Stimulated activated naive CD8-positive, alpha-beta T cell treated with anti-CD3 and anti-CD28 coated beads, Interleukin-15, Interleukin-2, amounts not matched to agents 100 ng/mL and 50 ng/mL, for 24 hours (primary cell): ENCODE measurements at regions not wholly inside any gene's neighbourhood (a gene's known extent, or its start where the extent isn't known, plus 50 kb on each side); places are given as distances from the start of the nearest gene placed in this dataset.
"Not testable (repeated sequence)": the region's sequence is repeated elsewhere in the genome, so short reads cannot be mapped to it uniquely, and the experiment has no call there.

Experiments used
- H3K27ac Mint-ChIP-seq: one replicate; pipeline ENCODE4 v1.8.0; 2021; ENCODE audit warnings: mild to moderate bottlenecking, mixed read lengths
- H3K27me3 Mint-ChIP-seq: one replicate; pipeline ENCODE4 v1.8.0; 2021; ENCODE audit warnings: mixed read lengths
- H3K36me3 Mint-ChIP-seq: one replicate; pipeline ENCODE4 v1.8.0; 2021; ENCODE audit warnings: low read depth, mixed read lengths
- H3K4me1 Mint-ChIP-seq: one replicate; pipeline ENCODE4 v1.8.0; 2021; ENCODE audit warnings: low read depth, mixed read lengths
- H3K4me3 Mint-ChIP-seq: one replicate; pipeline ENCODE4 v1.8.0; 2021; ENCODE audit warnings: mild to moderate bottlenecking, mixed read lengths
- H3K9me3 Mint-ChIP-seq: one replicate; pipeline ENCODE4 v1.8.0; 2021; ENCODE audit warnings: mixed read lengths

DNA sequence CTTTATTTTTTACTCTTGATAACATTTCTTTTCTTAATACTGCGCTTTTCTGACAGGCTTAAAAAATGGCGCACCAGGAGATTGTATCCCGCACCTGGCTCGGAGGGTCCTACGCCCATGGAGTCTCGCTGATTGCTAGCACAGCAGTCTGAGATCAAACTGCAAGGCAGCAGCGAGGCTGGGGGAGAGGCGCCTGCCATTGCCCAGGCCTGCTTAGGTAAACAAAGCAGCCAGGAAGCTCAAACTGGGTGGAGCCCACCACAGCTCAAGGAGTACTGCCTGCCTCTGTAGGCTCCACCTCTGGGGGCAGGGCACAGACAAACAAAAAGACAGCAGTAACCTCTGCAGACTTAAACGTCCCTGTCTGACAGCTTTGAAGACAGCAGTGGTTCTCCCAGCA, 264.2 kb upstream of the EYS start:
- H3K4me3 Mint-ChIP-seq, H3K4me1 Mint-ChIP-seq, H3K27me3 Mint-ChIP-seq, H3K27ac Mint-ChIP-seq, H3K36me3 Mint-ChIP-seq, H3K9me3 Mint-ChIP-seq: not testable (repeated sequence)

GRCh38 chr6:65964261-65964660, 257.2 kb upstream of the EYS start:
- Mint-ChIP-seq H3K27me3 (no peaks in the 10 kb centered on the region), H3K27ac (no peak overlapping the region), H3K9me3 (no peaks in the 10 kb centered on the region), H3K4me3 (no peak overlapping the region), H3K36me3 (no peaks in the 10 kb centered on the region), H3K4me1 (no peaks in the 10 kb centered on the region)

GRCh38 chr6:65955034-65955433, 248.0 kb upstream of the EYS start:
- Mint-ChIP-seq H3K9me3 (peaks cover 8% of the 10 kb centered on the region), H3K27ac (no peak overlapping the region), H3K4me3 (no peak overlapping the region), H3K36me3 (no peaks in the 10 kb centered on the region), H3K27me3 (no peaks in the 10 kb centered on the region), H3K4me1 (no peaks in the 10 kb centered on the region)

- Mint-ChIP-seq H3K27ac (no peak overlapping the region), H3K36me3 (no peaks in the 10 kb centered on the region), H3K27me3 (no peaks in the 10 kb centered on the region), H3K4me1 (no peaks in the 10 kb centered on the region), H3K4me3 (no peak overlapping the region), H3K9me3 (no peaks in the 10 kb centered on the region)
These were observed 241.0 kb upstream of the EYS start for GRCh38 chr6:65948062-65948461.

- Mint-ChIP-seq H3K4me3 (no peak overlapping the region), H3K9me3 (no peaks in the 10 kb centered on the region), H3K36me3 (no peaks in the 10 kb centered on the region), H3K4me1 (no peaks in the 10 kb centered on the region), H3K27me3 (no peaks in the 10 kb centered on the region), H3K27ac (no peak overlapping the region)
These were observed 236.5 kb upstream of the EYS start for GRCh38 chr6:65943548-65943947.

- Mint-ChIP-seq H3K27ac (no peak overlapping the region), H3K4me1 (no peaks in the 10 kb centered on the region), H3K4me3 (no peak overlapping the region), H3K36me3 (no peaks in the 10 kb centered on the region), H3K27me3 (no peaks in the 10 kb centered on the region), H3K9me3 (no peaks in the 10 kb centered on the region)
These were observed 236.0 kb upstream of the EYS start for GRCh38 chr6:65943051-65943450.

DNA sequence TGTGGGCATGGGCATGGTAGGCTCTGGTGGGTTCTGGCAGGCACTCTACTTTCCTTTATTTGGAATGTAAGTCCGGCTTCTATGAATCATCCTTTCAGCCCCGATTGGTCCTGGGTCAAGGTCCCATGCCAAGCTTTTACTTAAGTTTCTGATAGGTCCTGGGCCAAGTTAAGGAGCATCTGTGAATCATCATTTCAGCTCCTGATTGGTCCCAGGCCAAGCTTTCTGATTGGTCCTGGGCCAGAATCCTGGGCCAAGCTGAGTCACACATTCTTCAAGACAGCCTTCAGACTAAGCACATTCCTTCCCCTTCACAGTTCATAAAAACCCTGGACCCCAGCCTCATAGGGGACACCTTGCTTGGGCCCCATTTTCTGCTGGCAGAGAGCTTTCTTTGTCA, 231.0 kb upstream of the EYS start:
- Mint-ChIP-seq H3K36me3 (no peaks in the 10 kb centered on the region), H3K9me3 (peaks cover 7% of the 10 kb centered on the region), H3K4me1 (no peaks in the 10 kb centered on the region), H3K27ac (no peak overlapping the region), H3K27me3 (no peaks in the 10 kb centered on the region), H3K4me3 (no peak overlapping the region)

DNA sequence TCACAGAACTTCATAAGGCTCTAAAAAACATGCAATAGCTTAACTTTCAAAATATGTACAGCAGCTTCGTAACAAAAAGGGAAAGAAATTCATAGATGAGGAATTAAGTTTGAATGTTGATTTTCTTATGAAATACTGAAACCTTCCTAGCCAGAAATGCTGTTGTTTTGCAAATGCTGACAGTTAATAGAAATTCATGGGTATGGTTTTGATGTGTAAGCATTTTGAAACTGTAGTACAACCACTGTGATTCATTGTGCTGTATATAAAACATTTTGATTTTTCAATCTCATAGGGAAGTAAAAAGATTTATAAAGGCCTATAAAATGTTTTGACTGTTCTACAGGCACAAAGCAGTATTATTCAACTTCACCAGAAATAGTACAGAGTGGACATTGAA, 228.4 kb upstream of the EYS start:
- H3K36me3 Mint-ChIP-seq: no peaks in the 10 kb centered on the region
- no peak overlapping the region for H3K27ac Mint-ChIP-seq
- no peaks in the 10 kb centered on the region for H3K27me3 Mint-ChIP-seq
- no peaks in the 10 kb centered on the region for H3K4me1 Mint-ChIP-seq
- H3K4me3 Mint-ChIP-seq: no peak overlapping the region
- peaks cover 10% of the 10 kb centered on the region for H3K9me3 Mint-ChIP-seq

DNA sequence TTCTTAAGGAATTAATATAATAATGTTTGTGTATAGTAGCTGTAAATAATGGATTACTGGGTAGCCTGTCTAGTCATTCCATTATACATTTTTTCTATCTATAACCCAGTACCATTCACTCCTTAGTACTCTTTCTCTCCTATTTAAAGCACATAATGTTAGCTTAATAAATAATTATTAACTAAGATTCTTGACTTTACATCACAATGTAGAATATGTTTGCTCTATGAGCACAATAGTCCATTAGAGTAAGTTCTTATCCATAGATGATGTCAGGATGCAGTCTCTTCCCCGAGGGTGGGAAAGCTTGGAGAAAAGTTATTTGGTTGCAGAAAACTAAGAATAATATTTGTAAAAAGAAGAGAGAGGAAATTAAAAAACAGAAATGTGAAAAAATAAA, 226.4 kb upstream of the EYS start:
- no peaks in the 10 kb centered on the region for H3K36me3 Mint-ChIP-seq
- no peaks in the 10 kb centered on the region for H3K4me1 Mint-ChIP-seq
- H3K27me3 Mint-ChIP-seq: no peaks in the 10 kb centered on the region
- no peak overlapping the region for H3K4me3 Mint-ChIP-seq
- H3K9me3 Mint-ChIP-seq: peaks cover 10% of the 10 kb centered on the region
- no peak overlapping the region for H3K27ac Mint-ChIP-seq

DNA sequence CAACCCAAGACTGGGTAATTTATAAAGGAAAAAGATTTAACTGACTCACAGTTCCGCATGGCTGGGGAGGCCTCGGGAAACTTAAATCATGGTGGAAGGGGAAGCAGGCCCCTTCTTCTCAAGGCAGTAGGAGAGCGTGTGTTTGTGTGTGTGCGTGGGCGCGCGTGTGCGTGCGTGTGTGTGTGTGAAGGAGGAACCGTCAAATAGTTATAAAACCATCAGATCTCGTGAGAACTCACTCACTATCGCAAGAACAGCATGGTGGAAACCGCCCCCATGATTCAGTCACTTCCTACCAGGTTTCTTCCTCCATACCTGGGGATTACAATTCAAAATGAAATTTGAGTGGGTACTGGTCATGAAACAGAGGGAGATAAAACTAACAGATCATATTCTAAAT, 220.1 kb upstream of the EYS start:
- Mint-ChIP-seq H3K36me3 (no peaks in the 10 kb centered on the region), H3K9me3 (peaks cover 10% of the 10 kb centered on the region), H3K4me3 (no peak overlapping the region), H3K27me3 (no peaks in the 10 kb centered on the region), H3K27ac (no peak overlapping the region), H3K4me1 (no peaks in the 10 kb centered on the region)

GRCh38 chr6:65924411-65924810, 217.4 kb upstream of the EYS start:
- Mint-ChIP-seq H3K27ac (no peak overlapping the region), H3K27me3 (no peaks in the 10 kb centered on the region), H3K9me3 (peaks cover 12% of the 10 kb centered on the region), H3K4me3 (no peak overlapping the region), H3K36me3 (no peaks in the 10 kb centered on the region), H3K4me1 (no peaks in the 10 kb centered on the region)

DNA sequence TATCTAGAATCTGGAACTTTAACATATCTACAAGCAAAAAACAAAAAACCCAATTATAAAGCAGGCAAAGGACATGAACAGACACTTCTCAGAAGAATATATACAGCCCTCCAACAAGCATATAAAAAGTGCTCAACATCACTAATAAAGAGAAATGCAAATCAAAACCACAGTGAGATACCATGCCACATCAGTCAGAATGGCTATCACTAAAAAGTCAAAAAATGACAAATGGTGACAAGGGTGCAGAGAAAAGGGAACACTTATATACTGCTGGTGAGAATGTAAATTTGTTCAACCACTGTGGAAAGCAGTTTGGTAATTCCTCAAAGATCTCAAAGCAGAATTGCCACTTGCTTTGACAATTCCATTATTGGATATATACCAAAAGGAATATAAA, 215.0 kb upstream of the EYS start:
- no peaks in the 10 kb centered on the region for H3K27me3 Mint-ChIP-seq
- no peak overlapping the region for H3K27ac Mint-ChIP-seq
- H3K4me3 Mint-ChIP-seq: no peak overlapping the region
- H3K36me3 Mint-ChIP-seq: no peaks in the 10 kb centered on the region
- H3K4me1 Mint-ChIP-seq: no peaks in the 10 kb centered on the region
- H3K9me3 Mint-ChIP-seq: peaks cover 13% of the 10 kb centered on the region

GRCh38 chr6:65908065-65908464, 201.0 kb upstream of the EYS start:
- H3K4me1 Mint-ChIP-seq: no peaks in the 10 kb centered on the region
- H3K4me3 Mint-ChIP-seq: no peak overlapping the region
- H3K27me3 Mint-ChIP-seq: no peaks in the 10 kb centered on the region
- H3K36me3 Mint-ChIP-seq: no peaks in the 10 kb centered on the region
- H3K27ac Mint-ChIP-seq: no peak overlapping the region
- peaks cover 9% of the 10 kb centered on the region for H3K9me3 Mint-ChIP-seq

DNA sequence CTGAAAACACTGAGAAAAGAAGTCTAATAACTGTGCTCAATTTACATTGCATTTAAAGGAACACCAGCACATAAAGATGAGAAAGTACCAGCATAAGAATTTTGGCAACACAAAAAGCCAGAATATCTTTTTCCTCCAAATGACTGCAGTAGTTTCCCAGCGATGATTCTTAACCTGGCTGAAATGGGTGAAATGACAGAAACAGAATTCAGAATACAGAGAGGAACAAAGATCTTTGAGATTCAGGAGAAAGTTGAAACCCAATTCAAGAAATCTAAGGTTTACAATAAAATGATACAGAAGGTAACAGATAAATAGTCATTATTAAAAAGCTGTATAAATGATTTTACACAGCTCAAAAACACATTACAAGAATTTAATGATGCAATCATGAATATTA, 197.0 kb upstream of the EYS start:
- Mint-ChIP-seq H3K27ac (no peak overlapping the region), H3K36me3 (no peaks in the 10 kb centered on the region), H3K4me1 (no peaks in the 10 kb centered on the region), H3K9me3 (peaks cover 13% of the 10 kb centered on the region), H3K4me3 (no peak overlapping the region), H3K27me3 (no peaks in the 10 kb centered on the region)

DNA sequence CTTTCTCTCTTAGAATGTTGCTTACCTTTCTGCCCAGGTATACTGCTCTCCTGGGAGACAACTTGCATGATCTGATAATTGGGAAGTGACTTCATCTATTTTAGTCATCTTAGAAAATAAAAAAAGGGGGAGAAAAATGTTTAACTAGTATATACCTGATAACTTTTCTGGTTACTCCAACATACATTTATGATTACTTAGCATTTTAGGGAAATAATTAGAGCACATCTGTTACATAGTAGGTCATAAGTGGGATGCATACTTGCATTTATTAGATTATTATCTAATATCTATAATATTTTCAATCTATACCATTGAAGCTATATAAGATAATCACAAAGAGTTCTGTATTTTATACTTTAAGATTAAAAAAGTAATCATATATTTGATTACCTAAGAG, 193.9 kb upstream of the EYS start:
- no peaks in the 10 kb centered on the region for H3K4me1 Mint-ChIP-seq
- no peak overlapping the region for H3K27ac Mint-ChIP-seq
- peaks cover 13% of the 10 kb centered on the region for H3K9me3 Mint-ChIP-seq
- H3K36me3 Mint-ChIP-seq: no peaks in the 10 kb centered on the region
- no peaks in the 10 kb centered on the region for H3K27me3 Mint-ChIP-seq
- no peak overlapping the region for H3K4me3 Mint-ChIP-seq

- H3K27me3 Mint-ChIP-seq: no peaks in the 10 kb centered on the region
- H3K4me1 Mint-ChIP-seq: no peaks in the 10 kb centered on the region
- H3K9me3 Mint-ChIP-seq: peaks cover 12% of the 10 kb centered on the region
- H3K36me3 Mint-ChIP-seq: no peaks in the 10 kb centered on the region
- H3K4me3 Mint-ChIP-seq: no peak overlapping the region
- H3K27ac Mint-ChIP-seq: no peak overlapping the region
These were observed 189.1 kb upstream of the EYS start for GRCh38 chr6:65896140-65896539.

DNA sequence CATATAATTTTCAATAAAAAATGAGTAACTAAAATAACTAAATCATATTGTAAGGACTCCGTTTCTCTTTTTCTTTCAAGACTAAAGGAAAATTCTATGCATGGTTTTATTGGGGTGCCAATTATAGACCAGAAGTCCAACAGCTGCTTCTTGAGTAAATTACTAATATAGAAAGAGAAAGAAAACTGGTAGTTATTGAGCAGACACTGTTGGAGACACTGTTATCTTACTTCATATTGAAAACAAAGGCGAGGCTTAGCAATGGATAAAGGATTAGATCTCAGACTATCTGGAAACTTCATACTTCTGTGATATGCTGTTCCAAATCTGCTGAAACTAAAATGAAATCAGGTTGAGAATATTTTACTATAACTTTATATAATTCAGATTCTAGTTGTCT, 169.6 kb upstream of the EYS start:
- H3K36me3 Mint-ChIP-seq: no peaks in the 10 kb centered on the region
- H3K4me1 Mint-ChIP-seq: no peaks in the 10 kb centered on the region
- H3K9me3 Mint-ChIP-seq: peaks cover 5% of the 10 kb centered on the region
- H3K27me3 Mint-ChIP-seq: no peaks in the 10 kb centered on the region
- H3K27ac Mint-ChIP-seq: no peak overlapping the region
- no peak overlapping the region for H3K4me3 Mint-ChIP-seq
